ENCODE measurements at regions not wholly inside any gene's neighbourhood (a gene's known extent, or its start where the extent isn't known, plus 50 kb on each side); places are given as distances from the start of the nearest gene placed in this dataset.

- no peak for DNase-seq (ENCODE audit: low read depth in 3 of 3)
These were observed 268.1 kb downstream of the DKK2 start for GRCh38 chr4:106767991-106768390.

GRCh38 chr4:106766519-106766918, 269.6 kb downstream of the DKK2 start:
- no peak for DNase-seq (ENCODE audit: low read depth in 3 of 3)

GRCh38 chr4:106764774-106765173, 271.3 kb downstream of the DKK2 start:
- no peak for DNase-seq (ENCODE audit: low read depth in 3 of 3)

GRCh38 chr4:106762666-106763443, 273.3 kb downstream of the DKK2 start:
- no peak for DNase-seq (ENCODE audit: low read depth in 3 of 3)

GRCh38 chr4:106753426-106753825, 282.7 kb downstream of the DKK2 start:
- DNase-seq (ENCODE audit: low read depth in 3 of 3): no peak

- no peak for DNase-seq (ENCODE audit: low read depth in 3 of 3)
These were observed 289.7 kb downstream of the DKK2 start for GRCh38 chr4:106746451-106746850.

- DNase-seq (ENCODE audit: low read depth in 3 of 3): no peak
These were observed 298.0 kb downstream of the DKK2 start for GRCh38 chr4:106738121-106738520.

- no peak for DNase-seq (ENCODE audit: low read depth in 3 of 3)
These were observed 317.6 kb downstream of the DKK2 start for GRCh38 chr4:106718548-106718947.

- no peak for DNase-seq (ENCODE audit: low read depth in 3 of 3)
These were observed 319.0 kb downstream of the DKK2 start for GRCh38 chr4:106717091-106717490.

GRCh38 chr4:106715825-106716224, 320.3 kb downstream of the DKK2 start:
- DNase-seq (ENCODE audit: low read depth in 3 of 3): no peak

GRCh38 chr4:106708464-106708816, 327.7 kb downstream of the DKK2 start:
- no peak for DNase-seq (ENCODE audit: low read depth in 3 of 3)

- no peak for DNase-seq (ENCODE audit: low read depth in 3 of 3)
These were observed 328.2 kb downstream of the DKK2 start for GRCh38 chr4:106707776-106708463.

GRCh38 chr4:106704253-106704870, 331.8 kb downstream of the DKK2 start:
- no peak for DNase-seq (ENCODE audit: low read depth in 3 of 3)

GRCh38 chr4:106700321-106700720, 331.7 kb upstream of the GIMD1 start:
- DNase-seq (ENCODE audit: low read depth in 3 of 3): no peak

- DNase-seq (ENCODE audit: low read depth in 3 of 3): no peak
These were observed 330.1 kb upstream of the GIMD1 start for GRCh38 chr4:106698621-106699195.

GRCh38 chr4:106695501-106696262, 327.1 kb upstream of the GIMD1 start:
- no peak for DNase-seq (ENCODE audit: low read depth in 3 of 3)

GRCh38 chr4:106694232-106694631, 325.7 kb upstream of the GIMD1 start:
- no peak for DNase-seq (ENCODE audit: low read depth in 3 of 3)

GRCh38 chr4:106691749-106692148, 323.2 kb upstream of the GIMD1 start:
- DNase-seq (ENCODE audit: low read depth in 3 of 3): no peak

- DNase-seq (ENCODE audit: low read depth in 3 of 3): no peak
These were observed 321.9 kb upstream of the GIMD1 start for GRCh38 chr4:106690487-106690886.

GRCh38 chr4:106687026-106687425, 318.4 kb upstream of the GIMD1 start:
- no peak for DNase-seq (ENCODE audit: low read depth in 3 of 3)

- DNase-seq (ENCODE audit: low read depth in 3 of 3): no peak
These were observed 312.9 kb upstream of the GIMD1 start for GRCh38 chr4:106681381-106681921.

GRCh38 chr4:106679063-106679462, 310.5 kb upstream of the GIMD1 start:
- no peak for DNase-seq (ENCODE audit: low read depth in 3 of 3)

Measured in stimulated activated CD4-positive, alpha-beta T cell treated with anti-CD3 and anti-CD28 coated beads, TNF-alpha, amount 100 ng/mL, for 48 hours (primary cell).